COR-L47 (cell line): ENCODE measurements at regions not wholly inside any gene's neighbourhood (a gene's known extent, or its start where the extent isn't known, plus 50 kb on each side); places are given as distances from the start of the nearest gene placed in this dataset.

Source experiments
- DNase-seq: peaks from one replicate; lab custom pipeline; 2025; lab: John Stamatoyannopoulos, UW

DNA sequence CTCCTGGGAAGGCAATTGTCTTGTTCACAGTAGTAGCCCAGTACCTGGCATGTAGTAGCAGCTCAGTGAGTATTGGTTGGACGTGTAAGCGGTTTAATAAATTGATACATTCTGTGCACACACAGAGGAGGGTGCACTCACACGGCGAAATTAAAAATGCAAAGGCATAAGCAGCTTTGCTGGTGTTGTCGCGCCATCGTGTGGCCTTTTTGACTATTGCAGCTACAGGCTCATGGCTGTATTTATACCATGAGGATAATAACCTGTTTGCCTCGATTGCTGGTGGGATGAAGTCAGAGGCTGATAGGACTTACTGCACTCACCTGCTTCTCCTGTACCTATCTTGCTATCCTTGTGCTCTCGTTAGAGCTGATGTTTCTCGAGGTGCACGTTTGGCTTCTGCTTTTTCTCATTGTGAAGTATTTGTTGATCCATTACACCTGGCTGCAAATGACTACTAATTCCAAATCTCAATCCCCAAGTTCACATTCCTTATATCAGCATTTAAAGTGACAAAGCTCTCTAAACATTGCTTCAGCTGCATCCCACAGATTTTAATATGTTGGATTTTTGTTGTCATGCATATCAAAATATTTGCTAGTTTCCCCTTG lies 61.5 kb downstream of the TBXT start:
- DNase-seq = peak; percentile 10

DNA sequence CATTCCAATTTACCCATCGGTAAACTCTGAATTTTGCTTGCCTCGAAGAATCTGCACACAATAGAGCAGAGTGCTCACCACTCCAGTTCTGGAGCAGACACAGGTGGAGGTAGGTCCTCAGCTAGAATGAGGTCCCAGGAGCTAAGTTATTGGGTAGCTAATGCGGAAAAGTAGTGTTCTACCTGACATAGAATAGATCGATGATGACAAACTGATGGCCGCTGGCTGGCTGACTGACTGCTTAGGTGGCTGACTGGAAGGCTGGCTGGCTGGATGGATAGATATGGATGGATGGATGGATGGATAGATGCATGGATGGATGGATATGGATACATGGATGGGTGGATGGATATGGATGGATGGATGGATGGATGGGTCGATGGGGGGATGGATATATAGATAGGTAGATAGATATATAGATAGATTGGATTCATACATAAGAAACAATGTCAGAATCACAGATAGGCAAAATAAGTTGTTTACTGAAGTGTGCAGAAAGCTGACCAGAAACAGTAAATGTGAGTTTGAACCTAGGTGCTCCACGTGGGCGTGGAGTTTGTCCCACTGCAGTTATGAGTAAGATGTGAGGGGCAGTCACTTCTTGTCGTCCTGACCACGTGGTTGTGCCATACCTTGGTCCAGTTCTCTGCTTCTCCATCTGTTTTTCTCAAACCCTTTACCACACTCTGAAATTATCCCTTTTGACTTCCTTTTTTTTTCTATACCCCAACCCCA lies 62.1 kb downstream of the TBXT start:
- DNase-seq = no peak

DNA sequence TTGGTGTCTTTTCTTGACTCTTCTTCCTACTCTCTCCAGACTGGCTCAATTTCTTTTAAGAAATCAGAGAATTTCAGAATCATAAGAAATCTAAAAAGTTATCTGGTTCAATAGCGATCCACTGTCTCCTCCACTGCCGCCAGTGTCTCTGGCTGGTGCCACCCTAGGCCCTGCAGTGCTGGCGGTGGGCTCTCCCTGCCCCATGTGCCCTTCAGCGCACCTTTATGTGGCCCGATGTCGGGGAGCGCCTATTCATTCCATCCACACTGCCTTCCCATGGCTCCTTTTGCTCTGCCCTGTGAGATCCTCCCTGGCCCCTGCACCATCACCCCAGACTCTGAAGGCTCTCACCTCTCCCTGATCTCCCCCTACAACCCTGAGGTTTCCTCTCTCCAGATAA lies 62.8 kb downstream of the TBXT start:
- no peak for DNase-seq

DNA sequence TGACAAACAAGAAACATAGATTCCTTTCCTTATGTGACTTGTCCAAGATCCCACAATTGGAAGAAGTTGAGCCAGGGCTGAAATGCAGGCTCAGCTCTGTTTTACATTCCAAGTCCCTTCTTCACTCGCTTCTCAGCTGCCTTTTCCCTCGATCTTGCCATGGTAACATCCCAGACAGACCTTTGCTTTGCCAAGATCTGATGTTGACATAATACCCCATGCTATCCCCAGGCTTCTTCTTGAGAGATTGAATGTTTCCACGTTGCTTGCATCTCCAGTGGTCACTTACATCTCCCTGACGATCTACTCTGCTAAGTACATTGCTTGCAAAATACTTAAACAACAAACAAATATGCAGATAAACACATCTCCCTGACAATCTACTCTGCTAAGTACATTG lies 63.5 kb downstream of the TBXT start:
- DNase-seq = no peak

DNA sequence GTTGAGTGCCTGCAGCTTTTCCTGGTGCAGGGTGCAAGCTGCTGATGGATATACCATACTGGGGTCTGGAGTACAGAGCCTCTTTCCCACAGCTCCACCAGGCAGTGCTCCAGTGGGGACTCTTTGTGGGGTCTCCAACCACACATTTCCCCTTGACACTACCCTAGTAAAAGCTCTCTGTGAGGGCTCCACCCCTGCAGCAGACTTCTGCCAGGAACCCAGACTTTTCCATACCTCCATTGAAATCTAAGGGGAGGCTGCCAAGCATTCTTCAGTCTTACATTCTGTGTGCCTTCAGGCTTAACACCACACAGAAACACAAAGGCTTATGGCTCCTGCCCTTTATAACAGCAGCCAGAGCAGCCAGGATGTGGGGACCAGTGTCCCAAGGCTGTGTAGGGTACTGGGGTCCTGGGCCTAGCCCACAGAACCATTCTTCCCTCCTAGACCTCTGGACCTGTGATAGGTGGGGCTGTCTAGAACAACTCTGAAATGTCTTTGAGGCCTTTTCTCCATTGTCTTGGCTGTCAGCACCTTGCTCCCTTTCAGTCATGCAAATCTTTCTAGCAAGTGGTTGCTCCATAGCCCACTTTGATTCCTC lies 65.7 kb downstream of the TBXT start:
- no peak for DNase-seq

DNA sequence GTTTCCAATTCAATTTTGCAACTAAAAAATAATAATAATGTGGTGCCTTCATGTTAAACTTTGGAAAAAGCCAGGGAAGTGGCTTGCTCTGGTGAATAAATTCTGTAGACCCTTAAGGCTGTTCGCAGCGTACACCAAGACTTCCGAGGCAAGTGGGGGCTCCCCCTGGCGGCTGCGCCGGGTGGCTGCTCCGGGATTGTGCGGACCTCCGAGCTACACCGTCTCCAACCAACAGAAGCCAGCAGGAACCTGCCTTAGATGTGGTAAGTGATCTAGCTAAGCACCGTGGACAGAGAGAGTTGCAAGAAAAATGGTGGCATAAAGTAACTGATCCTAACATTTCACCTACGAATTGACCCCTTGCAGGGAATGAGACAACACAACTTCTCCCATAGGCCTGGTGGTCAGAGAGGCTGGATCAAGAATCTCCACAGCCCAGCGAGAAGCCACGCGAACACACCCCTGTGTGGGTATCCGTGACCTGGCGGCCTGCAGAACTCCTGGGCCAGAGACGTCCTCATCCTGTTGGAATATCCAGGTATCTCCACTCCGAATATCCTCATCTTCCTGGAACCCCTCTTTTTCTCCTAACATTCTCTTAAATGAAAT lies 69.6 kb downstream of the TBXT start:
- no peak for DNase-seq

DNA sequence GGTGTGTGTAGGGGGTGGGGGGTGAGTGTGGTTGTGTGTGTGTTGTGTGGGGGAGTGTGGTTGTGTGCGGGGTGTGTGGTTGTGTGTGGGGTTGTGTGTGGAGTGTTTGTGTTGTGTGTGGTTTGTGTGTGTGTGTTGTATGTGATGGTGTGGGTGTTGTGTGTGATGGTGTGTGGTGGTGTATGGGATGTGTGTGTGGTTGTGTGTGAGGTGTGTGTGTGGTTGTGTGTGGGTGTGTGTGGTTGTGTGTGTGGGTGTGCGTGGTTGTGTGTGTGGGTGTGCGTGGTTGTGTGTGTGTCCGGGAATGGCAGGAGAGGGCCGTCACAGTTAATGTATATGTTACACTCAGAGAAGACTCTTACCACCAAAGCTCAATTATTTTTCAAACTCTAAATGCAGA lies 79.8 kb downstream of the TBXT start:
- DNase-seq = no peak

DNA sequence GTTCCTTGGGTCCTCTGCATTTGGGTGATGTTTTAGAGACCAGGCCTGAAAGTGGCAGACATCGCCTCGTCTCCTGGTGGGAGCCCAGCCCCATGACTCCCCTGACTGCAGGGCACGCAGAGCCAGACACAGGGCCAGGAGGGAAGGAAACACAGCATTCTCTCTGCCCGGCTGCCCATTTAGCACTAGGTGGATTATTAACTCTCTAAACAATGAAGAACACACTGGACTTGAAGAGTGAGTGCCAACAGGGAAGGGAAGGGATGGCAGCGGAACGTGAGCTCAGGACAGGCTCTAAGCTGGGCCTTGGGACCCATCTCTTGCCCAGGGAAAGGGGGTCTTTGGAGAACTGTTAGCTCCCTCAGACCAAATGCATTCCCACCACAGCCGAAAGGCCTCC lies 80.4 kb downstream of the TBXT start:
- DNase-seq = no peak

DNA sequence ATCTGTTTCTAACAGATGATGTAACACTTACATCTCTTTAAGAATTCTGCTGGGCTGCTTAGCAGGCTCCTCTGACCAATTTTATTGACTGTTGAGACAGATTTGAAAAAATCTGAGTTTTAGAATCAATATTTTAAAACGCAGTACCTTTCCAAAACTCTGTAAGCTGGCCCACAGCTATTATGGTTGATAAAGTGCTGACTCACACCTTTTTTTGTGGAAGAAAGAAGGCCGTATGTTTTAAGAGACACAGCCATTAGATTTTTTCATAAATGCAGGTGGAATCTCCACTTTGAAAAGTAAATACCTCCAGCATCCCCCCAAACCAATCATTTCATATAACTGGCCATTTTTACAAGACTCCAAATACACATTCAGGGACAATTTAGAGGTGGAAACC lies 82.2 kb downstream of the TBXT start:
- DNase-seq = no peak

DNA sequence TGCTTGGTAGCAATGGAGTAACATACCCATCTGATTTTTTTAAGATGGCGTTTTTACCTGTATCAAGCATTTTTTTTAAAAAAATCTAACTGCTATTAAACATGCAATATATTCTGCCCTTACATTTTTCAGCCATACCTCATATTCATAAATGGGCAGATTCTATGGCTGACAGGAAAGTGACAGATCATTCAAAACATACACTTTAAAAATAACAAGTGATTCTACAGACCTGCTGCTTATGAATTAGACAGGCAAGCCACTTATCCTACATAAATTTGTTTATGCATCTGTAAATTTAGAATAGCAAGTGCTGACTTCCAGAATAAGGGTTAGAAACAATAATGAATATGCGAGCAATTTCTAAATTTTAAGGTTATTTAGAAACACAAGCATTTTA lies 82.7 kb downstream of the TBXT start:
- DNase-seq = no peak

DNA sequence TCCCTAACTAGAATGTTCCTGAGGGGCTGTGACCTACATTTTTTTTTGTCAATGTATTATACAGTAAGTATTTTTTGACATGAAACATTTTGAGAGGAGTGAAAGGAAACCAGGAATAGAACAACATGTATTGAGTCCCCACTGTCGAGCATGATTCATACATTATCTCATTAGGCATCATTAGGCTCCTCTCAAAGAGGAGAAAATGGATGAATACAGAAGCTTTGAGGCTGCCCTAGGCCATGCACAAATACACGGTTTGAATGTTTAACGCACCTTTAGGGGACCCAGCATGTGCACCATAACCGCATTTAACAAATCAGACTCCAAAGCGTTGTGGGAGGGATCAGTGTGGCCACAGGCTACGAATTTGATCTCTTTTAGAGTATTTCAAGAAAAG lies 87.8 kb downstream of the TBXT start:
- DNase-seq = no peak

DNA sequence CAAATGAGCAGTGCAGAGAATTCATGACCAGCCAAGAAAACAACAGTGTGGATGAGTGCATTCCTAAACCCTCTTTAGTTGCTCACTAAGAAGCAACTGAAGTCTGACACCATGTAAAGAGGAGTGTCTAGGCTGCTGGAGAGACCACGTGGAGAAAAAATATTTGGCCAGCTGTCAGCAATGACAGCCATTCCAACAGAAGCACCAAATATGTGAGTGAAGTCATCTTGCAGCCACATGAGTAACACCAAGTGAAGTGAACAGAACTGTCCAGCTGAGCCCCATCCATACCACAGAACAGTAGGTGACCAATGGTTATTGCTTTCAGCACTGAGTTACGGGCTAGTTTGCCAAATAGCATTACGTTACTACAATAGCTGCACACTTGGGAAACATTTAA lies 89.4 kb downstream of the TBXT start:
- DNase-seq = no peak

DNA sequence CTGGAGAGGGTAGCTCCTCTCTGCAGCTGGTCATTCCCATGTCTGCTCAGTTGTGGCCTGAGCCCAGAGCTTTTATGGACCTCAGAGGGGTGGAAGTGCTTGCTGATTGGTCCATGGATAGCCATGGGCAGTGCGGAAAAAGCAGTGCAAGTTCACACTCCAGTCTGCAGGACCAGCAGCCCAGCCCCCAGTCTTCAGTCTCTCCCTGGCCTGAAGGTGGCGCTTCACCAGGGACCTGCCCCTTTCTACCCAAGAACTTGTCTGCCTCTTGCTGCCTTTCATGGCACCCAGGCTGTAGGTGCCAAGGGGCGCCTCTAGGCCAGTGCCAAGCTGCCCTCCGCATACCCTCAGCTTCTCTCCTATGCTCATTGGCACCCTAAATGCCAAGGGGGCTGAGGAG lies 91.0 kb downstream of the TBXT start:
- DNase-seq = no peak

DNA sequence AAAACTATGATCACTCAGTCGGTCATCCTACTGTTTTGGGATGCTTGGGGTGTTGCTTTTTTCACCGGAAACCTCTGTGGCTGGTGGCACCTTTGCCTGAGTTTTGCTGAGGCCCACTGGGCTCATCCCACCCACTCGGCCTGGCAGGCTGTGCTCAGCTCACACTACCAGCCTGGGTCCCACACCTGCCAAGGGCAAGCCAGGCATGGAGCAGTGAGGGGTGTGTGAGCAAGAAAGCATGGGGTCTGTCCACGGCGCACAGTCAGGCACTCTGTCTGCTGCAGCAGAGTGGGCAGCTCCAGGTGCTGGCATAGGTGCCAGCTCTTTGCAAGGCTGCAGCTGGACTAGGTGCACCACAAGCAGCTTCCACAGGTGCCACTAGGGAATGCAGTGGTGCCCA lies 91.7 kb downstream of the TBXT start:
- no peak for DNase-seq

DNA sequence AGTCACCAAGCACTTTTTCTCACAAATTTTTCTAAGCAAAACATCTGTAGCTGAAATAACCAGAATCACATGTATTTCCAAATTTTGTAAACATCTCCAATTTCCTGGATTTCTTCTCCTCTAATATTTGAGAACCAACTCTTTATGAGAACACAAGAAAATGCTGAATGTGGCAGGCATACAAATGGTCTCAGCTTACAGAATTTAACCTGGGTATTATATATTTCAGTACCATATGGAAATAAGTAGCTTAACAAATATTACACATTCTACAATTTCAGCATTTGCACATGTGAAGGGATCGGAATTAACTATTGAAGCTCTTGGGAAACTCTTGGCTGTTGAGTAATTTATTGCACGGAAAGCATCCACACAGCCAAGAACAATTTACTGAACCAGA lies 92.5 kb downstream of the TBXT start:
- no peak for DNase-seq

DNA sequence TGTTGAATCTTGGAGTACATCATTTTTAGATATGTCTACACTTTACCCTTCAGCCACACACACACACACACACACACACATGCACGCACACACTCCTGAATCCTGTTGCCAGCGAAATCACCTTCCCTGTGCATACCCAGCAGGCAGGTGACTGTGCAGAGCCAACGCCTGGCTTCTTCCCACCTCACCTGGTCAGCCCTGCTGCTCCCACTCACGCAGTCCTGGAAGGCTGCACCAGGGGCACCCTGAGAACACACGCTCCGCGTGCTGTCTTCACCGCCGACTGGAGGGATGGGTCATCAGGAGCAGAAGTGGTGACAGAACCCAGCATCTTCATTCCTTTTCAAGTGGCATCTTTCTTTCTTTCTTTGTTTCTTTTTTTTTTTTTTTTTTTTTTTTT lies 94.6 kb downstream of the TBXT start:
- DNase-seq = no peak

DNA sequence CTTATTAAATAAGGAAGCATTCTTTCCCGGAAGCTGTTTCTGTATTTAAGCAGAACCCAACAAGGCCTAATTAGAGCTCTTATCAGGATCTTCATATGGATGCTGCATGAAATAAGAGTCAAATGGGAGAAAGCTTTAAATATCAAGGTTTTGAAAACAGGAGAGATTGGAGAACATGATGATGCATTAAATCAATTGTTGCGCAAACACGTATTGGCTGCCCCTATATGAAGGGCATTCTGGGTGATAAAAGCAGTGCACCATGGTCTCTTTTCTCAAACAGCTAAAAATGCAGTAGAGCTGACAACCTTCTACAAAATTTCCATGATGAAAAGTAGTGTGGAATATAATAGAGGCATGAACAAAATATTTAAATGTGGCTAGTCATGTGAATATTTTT lies 98.9 kb downstream of the TBXT start:
- DNase-seq = no peak

DNA sequence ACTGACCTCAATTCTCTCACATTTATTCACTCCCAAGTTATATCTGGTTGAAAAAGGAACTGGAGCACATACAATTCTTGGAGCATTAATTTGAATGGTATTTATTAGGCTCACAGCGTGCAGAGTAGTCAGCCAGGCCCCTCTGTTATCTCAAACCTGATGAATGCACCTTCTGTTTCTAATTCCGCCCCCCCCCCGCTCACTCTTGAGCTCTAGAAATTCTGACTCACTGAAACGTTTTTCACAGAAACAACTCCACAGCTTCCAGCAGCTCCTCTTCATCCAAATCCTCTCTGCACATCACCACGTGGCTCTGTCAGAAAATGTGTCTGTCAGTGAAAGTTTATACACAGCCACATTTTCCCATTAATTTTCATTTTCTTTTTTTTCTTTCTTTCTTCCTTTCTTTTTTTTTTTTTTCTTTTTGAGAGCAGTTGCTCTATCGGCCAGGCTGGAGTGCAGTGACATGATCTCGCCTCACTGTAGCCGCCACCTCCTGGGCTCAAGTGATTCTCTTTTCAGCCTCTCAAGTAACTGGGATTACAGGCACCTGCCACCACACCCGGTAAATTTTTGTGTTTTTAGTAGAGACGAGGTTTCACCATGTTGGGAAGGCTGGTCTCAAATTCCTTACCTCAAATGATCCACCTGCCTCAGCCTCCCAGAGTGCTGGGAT lies 109.4 kb downstream of the TBXT start:
- DNase-seq = no peak

DNA sequence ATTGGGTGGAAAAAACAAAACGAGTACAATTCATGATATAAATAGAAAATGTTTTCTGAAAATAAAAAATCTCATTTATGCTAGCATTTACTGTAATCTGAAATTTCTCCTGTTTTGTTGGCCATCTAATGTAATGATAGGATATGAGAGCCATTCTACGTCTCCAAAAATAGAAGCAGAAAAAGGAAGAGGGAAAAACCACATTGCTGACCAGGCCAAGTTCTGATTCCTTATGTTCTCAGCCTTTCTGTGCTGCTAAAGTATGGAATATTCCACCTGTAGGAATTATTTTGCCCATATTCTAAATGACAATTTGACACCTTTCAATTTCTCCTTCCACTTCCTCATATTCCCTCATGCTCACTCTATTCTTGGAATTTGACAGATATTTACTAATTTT lies 110.2 kb downstream of the TBXT start:
- DNase-seq = no peak

DNA sequence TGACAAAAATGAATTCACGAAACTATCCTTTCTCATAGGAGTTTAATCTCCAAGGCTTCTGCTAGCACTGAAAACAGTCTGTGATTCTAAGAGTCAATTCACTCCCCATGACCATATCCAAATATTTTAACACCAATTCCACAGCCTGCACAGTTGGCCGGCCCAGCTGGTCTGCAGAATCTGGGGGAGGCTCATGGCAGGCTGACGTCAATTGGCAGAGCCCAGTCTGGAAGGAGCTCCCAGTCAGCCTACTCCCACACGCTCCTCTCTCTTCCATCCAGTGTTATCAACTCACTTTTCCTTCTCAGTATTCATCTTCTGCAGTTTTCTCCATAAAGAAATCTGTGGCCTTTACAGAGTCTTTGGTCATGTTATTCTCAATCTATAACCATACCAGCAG lies 111.0 kb downstream of the TBXT start:
- DNase-seq = no peak

DNA sequence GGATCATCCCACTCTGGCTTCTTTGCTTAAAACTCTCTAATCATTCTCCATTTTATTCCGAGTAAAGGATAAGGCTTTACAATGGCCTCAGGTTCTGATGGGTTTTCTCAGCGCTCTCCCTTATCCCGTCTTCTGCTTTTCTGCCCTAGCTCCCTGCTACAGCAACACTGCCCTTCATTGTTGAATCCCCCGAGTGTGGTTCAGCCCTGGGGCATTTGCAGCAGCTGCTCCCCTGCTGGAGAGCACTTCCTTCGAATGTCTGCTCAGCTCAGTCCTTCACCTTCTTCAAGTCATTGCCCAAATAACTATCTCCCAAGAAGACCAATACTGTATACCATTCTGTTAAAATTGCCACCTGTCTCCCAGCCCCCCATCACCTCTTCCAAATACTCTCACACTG lies 111.8 kb downstream of the TBXT start:
- DNase-seq = no peak

DNA sequence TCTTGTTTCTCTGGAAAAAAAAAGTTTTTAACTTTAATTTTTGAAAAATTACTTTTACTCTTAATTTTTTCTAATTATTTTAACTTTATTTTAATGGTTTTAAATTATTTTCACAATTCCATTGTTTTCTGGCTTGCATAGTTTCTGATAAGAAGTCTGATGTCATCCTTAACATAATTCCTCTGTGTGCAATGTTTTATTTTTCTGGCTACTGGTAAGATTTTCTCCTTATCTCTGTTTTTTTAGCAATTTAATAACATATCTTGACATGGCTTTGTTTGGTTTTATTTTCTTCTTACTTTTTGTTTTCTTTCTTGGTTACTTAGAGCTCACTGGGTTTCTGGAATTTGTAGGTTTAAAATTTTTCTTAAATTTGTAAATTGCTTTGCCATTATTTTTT lies 114.8 kb downstream of the TBXT start:
- DNase-seq = no peak

DNA sequence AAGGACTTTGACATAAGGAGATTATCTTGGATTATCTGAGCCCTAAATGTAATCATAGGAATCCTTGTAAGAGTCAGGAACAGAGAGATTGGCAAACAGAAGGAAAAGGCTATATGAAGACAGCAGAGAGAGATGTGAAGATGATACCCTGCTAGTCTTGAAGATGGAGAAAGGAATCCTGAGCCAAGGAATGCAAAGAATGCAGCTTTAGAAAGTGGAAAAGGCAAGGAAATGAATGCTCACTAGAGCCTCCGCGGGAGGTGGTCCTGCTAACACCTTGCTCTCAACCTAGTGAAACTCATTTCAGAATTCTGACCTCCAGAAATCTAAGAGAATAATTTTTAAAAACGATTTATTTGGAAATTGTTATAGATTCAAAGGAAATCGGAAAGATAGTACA lies 117.1 kb downstream of the TBXT start:
- DNase-seq = no peak
